Stimulated activated CD4-positive, alpha-beta T cell treated with anti-CD3 and anti-CD28 coated beads, TNF-alpha, amount 100 ng/mL, for 48 hours (primary cell): ENCODE measurements at regions not wholly inside any gene's neighbourhood (a gene's known extent, or its start where the extent isn't known, plus 50 kb on each side); places are given as distances from the start of the nearest gene placed in this dataset.

Experiments
- DNase-seq, 3 donors: peaks; one replicate each; pipeline ENCODE4 v3.0.0-alpha.2; 2020; ENCODE audit warnings: low read depth in 3 of 3

DNA sequence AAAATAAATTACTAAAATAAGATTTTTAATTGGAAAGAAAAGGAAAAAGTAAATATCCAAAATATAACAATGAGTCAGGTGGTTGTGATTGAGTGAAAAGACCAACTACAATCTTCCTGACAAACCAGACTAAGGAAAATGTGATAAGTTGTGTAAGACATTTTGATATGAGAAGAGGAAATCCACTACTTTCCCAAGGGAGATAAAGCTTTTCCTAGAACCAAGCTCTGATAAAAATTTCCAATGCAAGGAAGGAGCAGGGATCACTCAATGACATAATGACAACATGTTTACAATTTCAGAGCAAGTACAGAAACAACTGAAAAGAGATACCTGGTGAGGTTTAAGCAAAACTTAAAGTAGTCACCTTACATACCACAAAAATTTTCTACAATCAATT, 305.1 kb upstream of the RASGEF1B start:
- no peak for DNase-seq

- DNase-seq: no peak
Observed at GRCh38 chr4:81773557-81773956, 301.9 kb upstream of the RASGEF1B start.

DNA sequence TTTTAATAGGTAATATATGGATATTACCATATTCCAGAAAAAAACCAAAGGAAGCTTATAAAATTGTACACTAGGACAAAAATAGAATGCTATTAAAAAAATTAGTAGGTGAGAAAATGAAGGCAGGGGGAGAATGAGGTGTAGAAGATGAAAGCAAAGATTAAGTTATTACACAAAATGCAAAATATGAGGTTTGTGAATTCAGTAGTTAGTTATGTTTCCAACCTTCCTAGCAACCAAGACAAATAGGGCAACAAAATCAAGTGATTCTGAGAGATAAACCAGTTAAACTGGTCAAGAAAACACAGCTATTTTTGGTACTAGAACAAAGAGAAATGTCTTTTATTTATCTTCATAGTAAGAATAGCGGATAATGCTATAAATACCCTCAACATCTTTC, 300.0 kb upstream of the RASGEF1B start:
- no peak for DNase-seq

DNA sequence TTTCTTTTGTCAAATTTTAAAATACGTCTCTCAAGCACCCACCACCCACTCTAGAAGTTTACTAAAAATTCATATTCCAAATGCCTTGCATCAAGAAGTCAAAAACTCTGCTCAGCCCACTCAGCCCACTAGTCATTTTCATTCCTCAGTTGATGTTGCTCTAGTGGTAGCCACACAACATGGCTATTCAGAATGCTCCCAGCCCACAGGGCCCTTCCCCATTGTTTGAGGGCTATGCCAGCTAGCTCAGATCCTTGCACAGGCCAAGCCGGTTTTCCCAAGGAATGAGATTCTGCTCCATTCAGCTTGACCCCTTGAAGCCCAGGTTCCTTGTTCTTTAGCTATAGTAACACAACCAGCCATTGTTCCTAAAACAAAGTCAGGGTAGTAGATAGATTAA, 297.5 kb upstream of the RASGEF1B start:
- DNase-seq: no peak

- DNase-seq: no peak
Observed at GRCh38 chr4:81758574-81759264, 287.0 kb upstream of the RASGEF1B start.

- DNase-seq: no peak
Observed at GRCh38 chr4:81757691-81758090, 286.0 kb upstream of the RASGEF1B start.

DNA sequence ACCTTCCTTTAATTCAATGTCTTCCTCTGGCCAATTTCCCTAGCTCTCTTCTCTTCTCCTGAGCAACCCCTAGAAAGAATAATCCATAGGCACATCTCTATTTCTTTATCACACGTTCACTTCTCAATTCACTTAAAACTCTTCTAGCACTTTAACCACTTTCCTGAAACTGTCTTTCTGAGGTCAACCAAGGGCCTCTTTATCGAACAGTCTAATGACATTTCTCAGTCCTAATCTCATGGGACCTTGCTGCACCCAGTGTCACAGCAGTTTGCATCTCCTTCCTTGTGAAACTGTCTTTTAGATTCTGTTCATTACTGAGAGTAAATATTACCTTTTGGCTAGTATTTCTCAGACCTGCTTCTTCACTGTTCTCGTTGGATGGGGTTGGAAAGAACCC, 285.3 kb upstream of the RASGEF1B start:
- DNase-seq: no peak

- no peak for DNase-seq
Observed at GRCh38 chr4:81756042-81756441, 284.3 kb upstream of the RASGEF1B start.

- DNase-seq: no peak
Observed at GRCh38 chr4:81754169-81754568, 282.5 kb upstream of the RASGEF1B start.

GRCh38 chr4:81751531-81752289, 280.0 kb upstream of the RASGEF1B start:
- no peak for DNase-seq

DNA sequence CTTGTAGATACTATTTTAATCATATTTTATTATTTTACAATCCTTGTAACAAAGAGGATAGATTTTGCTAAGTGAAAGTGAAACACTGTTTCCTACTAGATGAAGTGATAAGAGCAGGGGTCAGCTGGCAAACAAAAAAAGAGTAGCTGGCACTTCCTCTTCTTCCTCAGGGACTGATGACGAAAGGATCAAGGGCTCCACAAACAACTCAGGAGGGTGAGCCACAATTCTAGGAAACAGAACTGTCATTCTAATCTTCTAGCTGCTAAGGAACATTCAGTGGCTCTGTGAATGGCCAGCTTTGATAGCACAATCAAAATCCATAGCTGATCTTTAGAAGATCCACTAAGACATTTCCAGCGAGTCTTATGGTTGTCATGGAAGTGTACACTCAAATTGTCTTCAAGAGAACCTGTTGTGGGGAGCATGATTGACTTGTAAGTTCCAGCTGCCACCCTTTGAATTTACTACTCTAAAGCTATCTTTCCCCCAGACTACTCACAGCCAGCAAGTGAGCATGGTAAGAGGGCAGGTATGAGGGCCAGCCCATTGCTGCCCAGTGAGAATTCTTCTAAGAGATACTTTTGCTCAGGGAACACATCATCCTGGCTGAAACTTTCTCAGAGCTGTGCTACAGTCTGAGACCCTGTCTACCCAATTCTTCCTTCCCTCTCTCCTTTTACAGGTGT, 275.7 kb upstream of the RASGEF1B start:
- DNase-seq: no peak

DNA sequence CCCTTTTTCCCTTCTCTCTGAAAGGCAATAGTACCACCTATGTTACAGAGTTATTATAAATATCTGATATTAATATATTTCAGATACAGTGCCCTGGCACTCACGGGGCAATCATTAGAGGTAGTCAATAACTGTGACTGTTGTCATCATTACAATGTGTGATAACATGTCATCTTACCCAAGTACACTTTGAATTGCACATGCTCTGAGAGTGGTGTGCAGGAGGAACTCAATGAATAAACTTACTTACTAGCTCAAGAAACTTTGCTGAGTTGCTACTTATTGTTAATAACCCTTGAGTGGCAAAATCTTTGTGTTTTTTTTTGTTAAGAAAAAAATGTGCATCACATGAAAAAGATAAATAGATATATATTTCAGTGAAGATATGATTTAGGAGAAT, 275.1 kb upstream of the RASGEF1B start:
- DNase-seq: no peak

GRCh38 chr4:81746071-81746470, 274.4 kb upstream of the RASGEF1B start:
- DNase-seq: no peak

DNA sequence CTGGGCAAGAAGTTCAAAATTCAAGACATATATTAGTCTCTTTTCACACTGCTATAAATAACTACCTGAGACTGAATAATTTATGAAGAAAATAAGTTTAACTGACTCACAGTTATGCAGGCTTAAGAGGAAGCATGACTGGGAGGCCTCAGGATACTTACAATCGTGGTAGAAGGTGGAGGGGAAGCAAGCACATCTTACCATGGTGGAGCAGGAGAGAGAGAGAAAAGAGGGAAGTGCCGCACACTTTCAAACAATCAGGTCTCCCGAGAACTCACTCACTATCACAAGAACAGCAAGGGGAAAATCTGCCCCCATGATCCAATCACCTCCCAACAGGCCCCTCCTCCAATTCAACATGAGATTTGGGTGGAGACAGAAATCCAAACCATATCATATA, 273.3 kb upstream of the RASGEF1B start:
- no peak for DNase-seq

DNA sequence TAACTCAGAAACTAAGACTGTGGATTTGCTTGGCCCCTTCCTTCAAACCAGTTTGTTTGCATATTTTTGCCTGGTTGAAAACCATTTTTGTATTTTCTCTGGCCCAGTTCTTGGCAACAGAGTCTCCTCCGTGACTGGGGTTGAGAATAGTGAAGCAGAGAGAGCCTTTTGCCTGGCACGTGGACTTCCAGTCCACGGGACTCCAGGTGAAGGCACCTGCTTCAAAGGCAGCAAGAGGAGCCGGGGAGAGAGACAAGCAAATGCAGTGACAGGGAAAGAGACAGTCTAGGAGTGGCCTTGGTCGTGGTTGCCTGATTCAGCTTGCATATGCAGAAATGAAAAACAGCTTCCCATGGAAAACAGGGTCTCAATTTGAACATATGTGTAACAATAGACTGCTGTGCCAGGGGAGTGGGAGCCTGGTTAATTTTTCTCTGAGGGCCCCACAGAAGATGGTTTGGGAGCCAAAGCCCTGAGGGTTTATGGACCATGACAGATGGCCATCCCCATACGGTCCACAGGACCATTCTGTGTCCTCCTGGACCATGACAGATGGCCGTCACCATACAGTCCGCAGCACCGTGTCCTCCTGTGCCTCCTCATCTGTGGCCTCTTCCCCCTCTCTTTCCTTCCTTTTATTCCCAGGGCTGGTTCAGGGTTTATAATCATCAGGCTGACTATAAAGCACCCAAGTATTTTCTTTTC, 272.2 kb upstream of the RASGEF1B start:
- no peak for DNase-seq

DNA sequence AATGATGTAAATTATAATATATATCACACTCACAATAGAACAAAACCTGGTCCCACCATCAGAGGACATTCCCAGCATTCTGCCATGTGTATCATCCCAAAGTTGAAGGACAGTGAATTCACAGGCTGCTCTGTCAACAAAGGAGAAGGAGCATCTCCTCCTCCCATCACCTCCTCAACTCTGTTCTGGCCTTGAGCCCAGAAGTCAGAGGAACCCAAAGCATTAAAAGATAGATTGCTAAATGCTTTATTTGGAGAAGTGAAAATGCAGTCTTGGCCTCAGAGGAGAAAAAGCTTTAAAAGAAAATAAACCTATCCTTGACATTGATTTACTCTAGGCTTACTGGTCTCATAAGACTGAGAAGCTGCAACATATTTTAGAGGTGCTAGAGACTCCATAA, 268.8 kb upstream of the RASGEF1B start:
- DNase-seq: no peak

GRCh38 chr4:81738891-81739290, 267.2 kb upstream of the RASGEF1B start:
- DNase-seq: no peak

- no peak for DNase-seq
Observed at GRCh38 chr4:81737865-81738559, 266.3 kb upstream of the RASGEF1B start.

GRCh38 chr4:81736324-81736723, 264.6 kb upstream of the RASGEF1B start:
- DNase-seq: no peak

GRCh38 chr4:81732980-81733379, 261.3 kb upstream of the RASGEF1B start:
- DNase-seq: no peak

- DNase-seq: peak; percentile 29 to 61 (median 56)
Observed at GRCh38 chr4:81724925-81725329, 253.2 kb upstream of the RASGEF1B start.
